SU-DHL-6 (cell line): ENCODE measurements at regions not wholly inside any gene's neighbourhood (a gene's known extent, or its start where the extent isn't known, plus 50 kb on each side); places are given as distances from the start of the nearest gene placed in this dataset.

Experiments
- H2AFZ ChIP-seq: fragments of 200-600 bp; sonication (generic); 2 replicates; pipeline ENCODE4 v1.6.1; 2014; ENCODE audit warnings: low read depth, mild to moderate bottlenecking, moderate library complexity, mixed read lengths, antibody characterized with exemption, low read length; ENCODE audit not compliant: severe bottlenecking
- H3F3A ChIP-seq: fragments of 200-600 bp; shearing (Covaris generic); 2 replicates; pipeline ENCODE4 v1.6.0; 2016; ENCODE audit warnings: antibody characterized with exemption, mild to moderate bottlenecking; ENCODE audit not compliant: insufficient read depth
- H3K27ac ChIP-seq: fragments of 200-600 bp; sonication (generic); 2 replicates; pipeline ENCODE4 v1.5.1; 2016; ENCODE audit warnings: low read depth, mild to moderate bottlenecking, low read length, moderate library complexity, mixed read lengths
- H3K27me3 ChIP-seq: fragments of 200-600 bp; sonication (generic), shearing (Covaris generic); 2 replicates; pipeline ENCODE4 v1.6.0; 2014; ENCODE audit warnings: mild to moderate bottlenecking, low read length
- H3K36me3 ChIP-seq: fragments of 200-600 bp; sonication (generic); 2 replicates; pipeline ENCODE4 v1.6.1; 2014; ENCODE audit warnings: mild to moderate bottlenecking, low read length, mixed read lengths
- H3K4me2 ChIP-seq: fragments of 300-600, 200-600 bp; shearing (Covaris generic), sonication (generic); 2 replicates; pipeline ENCODE4 v1.6.0; 2014; ENCODE audit warnings: low read length, low read depth, mild to moderate bottlenecking; ENCODE audit not compliant: poor library complexity, severe bottlenecking
- H3K4me3 ChIP-seq: fragments of 200-600 bp; sonication (generic); 2 replicates; pipeline ENCODE4 v1.5.1; 2014; ENCODE audit warnings: antibody characterized with exemption, low read length, mild to moderate bottlenecking, mixed read lengths; ENCODE audit not compliant: insufficient read depth, poor library complexity, severe bottlenecking
- H3K79me2 ChIP-seq: fragments of 200-600 bp; sonication (generic); 2 replicates; pipeline ENCODE4 v1.6.1; 2014; ENCODE audit warnings: mild to moderate bottlenecking, low read length, moderate library complexity; ENCODE audit not compliant: insufficient read depth
- H3K9ac ChIP-seq: fragments of 200-600 bp; sonication (generic); 2 replicates; pipeline ENCODE4 v1.7.0; 2014; ENCODE audit warnings: mild to moderate bottlenecking, low read length
- H3K9me2 ChIP-seq: fragments of 200-600 bp; sonication (generic); replicated peaks from 2 replicates; pipeline ENCODE4 v1.6.1; 2014; ENCODE audit warnings: low read length; ENCODE audit not compliant: insufficient read depth
- H3K9me3 ChIP-seq: fragments of 200-600 bp; sonication (generic); 2 replicates; pipeline ENCODE4 v1.6.1; 2014; ENCODE audit warnings: low read length, mixed read lengths; ENCODE audit not compliant: insufficient read depth
- H4K20me1 ChIP-seq: fragments of 200-600 bp; sonication (generic); 2 replicates; pipeline ENCODE4 v1.6.1; 2014; ENCODE audit warnings: low read depth, mild to moderate bottlenecking, antibody characterized with exemption, low read length, moderate library complexity, mixed read lengths
- CTCF ChIP-seq: fragments of 200-600 bp; sonication (generic); IDR thresholded peaks from one replicate; pipeline ENCODE4 v1.5.1; 2017; ENCODE audit warnings: antibody characterized with exemption, mild to moderate bottlenecking, low read length, moderate library complexity; ENCODE audit not compliant: insufficient read depth, poor library complexity, severe bottlenecking
- EZH2phosphoT487 ChIP-seq: fragments of 200-600 bp; sonication (generic), shearing (Covaris generic); conservative IDR thresholded peaks from 2 replicates; pipeline ENCODE4 v1.6.1; 2018; ENCODE audit warnings: mild to moderate bottlenecking, antibody characterized with exemption, low read length, moderate library complexity, mixed read lengths

- no peak overlapping the region for H3K9ac ChIP-seq
- TF ChIP-seq EZH2phosphoT487 (no peak), CTCF (no peak)
Observed at GRCh38 chr4:173704201-173704600, 174.2 kb upstream of the HAND2 start.

GRCh38 chr4:173703021-173703420, 173.0 kb upstream of the HAND2 start:
- Histone ChIP-seq H3K27me3 (no peaks in the 10 kb centered on the region), H3K36me3 (no peaks in the 10 kb centered on the region), H3K4me2 (no peak overlapping the region), H3K4me3 (no peak overlapping the region), H3F3A (no peaks in the 10 kb centered on the region), H4K20me1 (no peaks in the 10 kb centered on the region), H2AFZ (no peak overlapping the region), H3K9me3 (no peaks in the 10 kb centered on the region), H3K9ac (no peak overlapping the region), H3K27ac (no peak overlapping the region), H3K9me2 (no peaks in the 10 kb centered on the region), H3K79me2 (no peaks in the 10 kb centered on the region)
- TF ChIP-seq CTCF: no peak
- TF ChIP-seq EZH2phosphoT487: no peak

More at GRCh38 chr4:173704201-173704600, 174.2 kb upstream of the HAND2 start:
- Histone ChIP-seq H3K9me3 (no peaks in the 10 kb centered on the region), H3K79me2 (no peaks in the 10 kb centered on the region), H3K9me2 (no peaks in the 10 kb centered on the region), H3K27ac (no peak overlapping the region), H3K4me2 (no peak overlapping the region), H3K4me3 (no peak overlapping the region), H3F3A (no peaks in the 10 kb centered on the region), H2AFZ (no peak overlapping the region), H4K20me1 (no peaks in the 10 kb centered on the region), H3K27me3 (no peaks in the 10 kb centered on the region), H3K36me3 (no peaks in the 10 kb centered on the region)

GRCh38 chr4:173700650-173701049, 170.6 kb upstream of the HAND2 start:
- Histone ChIP-seq H3K27ac (no peak overlapping the region), H3K4me2 (no peak overlapping the region), H3K4me3 (no peak overlapping the region), H3F3A (no peaks in the 10 kb centered on the region), H3K36me3 (no peaks in the 10 kb centered on the region), H3K9me3 (no peaks in the 10 kb centered on the region), H3K27me3 (no peaks in the 10 kb centered on the region), H4K20me1 (no peaks in the 10 kb centered on the region), H3K79me2 (no peaks in the 10 kb centered on the region), H3K9me2 (no peaks in the 10 kb centered on the region), H3K9ac (no peak overlapping the region), H2AFZ (no peak overlapping the region)
- no peak for TF ChIP-seq CTCF
- TF ChIP-seq EZH2phosphoT487: no peak
